ENCODE measurements at regions not wholly inside any gene's neighbourhood (a gene's known extent, or its start where the extent isn't known, plus 50 kb on each side); places are given as distances from the start of the nearest gene placed in this dataset.

GRCh38 chr1:194296201-194296600 is 1109.8 kb upstream of the B3GALT2 start:
- no peak for DNase-seq (ENCODE audit: extremely low read depth in 1 of 4, low spot score in 3 of 4)
- Histone ChIP-seq H3K27me3 (ENCODE audit: control insufficient read depth in 2 of 2, insufficient read depth in 2 of 2, low read length in 2 of 2) (no peaks in the 10 kb centered on the region), H2AFZ (ENCODE audit: low read depth, low read length) (no peak overlapping the region), H3K79me2 (ENCODE audit: control insufficient read depth, insufficient read depth, low read length) (no peaks in the 10 kb centered on the region), H3K9ac (ENCODE audit: insufficient read depth in 1 of 2, low read depth in 2 of 2, low read length in 2 of 2) (no peak overlapping the region), H3K36me3 (ENCODE audit: control insufficient read depth, insufficient read depth, low read length) (no peaks in the 10 kb centered on the region), H3K9me3 (replicated peaks; ENCODE audit: control insufficient read depth, insufficient read depth, low read depth, low read length) (no peaks in the 10 kb centered on the region), H3K4me3 (no peak overlapping the region), H3K27ac (ENCODE audit: extremely low read depth, low read depth, low read length) (no peak overlapping the region), H4K20me1 (replicated peaks; ENCODE audit: control insufficient read depth, insufficient read depth, low read length) (no peaks in the 10 kb centered on the region), H3K4me2 (ENCODE audit: insufficient read depth, low read length) (no peak overlapping the region), H3K9me1 (ENCODE audit: control insufficient read depth, insufficient read depth, low read length) (no peaks in the 10 kb centered on the region), H3K4me1 (replicated peaks in 1 of 2; ENCODE audit: control insufficient read depth in 2 of 2, insufficient read depth in 2 of 2, low read length in 2 of 2) (no peaks in the 10 kb centered on the region)
- TF ChIP-seq STAT5B (CRISPR knock-in tag; IDR thresholded peaks at IDR 0.05): no peak
- no peak for TF ChIP-seq ZNF175 (CRISPR knock-in tag; IDR thresholded peaks at IDR 0.05; ENCODE audit: low read depth)
- no peak for TF ChIP-seq RFX5 (IDR thresholded peaks at IDR 0.05; ENCODE audit: low read depth, low read length)
- no peak for TF ChIP-seq ELF2 (CRISPR knock-in tag; IDR thresholded peaks at IDR 0.05)
- no peak for TF ChIP-seq ZNF140 (CRISPR knock-in tag; IDR thresholded peaks at IDR 0.05)
- no peak for TF ChIP-seq RBM39 (optimal IDR thresholded peaks at IDR 0.05; ENCODE audit: low read depth, low read length)
- no peak for TF ChIP-seq ZNF274 (IDR thresholded peaks at IDR 0.05; ENCODE audit: borderline replicate concordance, low read depth, low read length)
- TF ChIP-seq TAL1 (IDR thresholded peaks at IDR 0.05): no peak
- no peak for TF ChIP-seq MYNN (IDR thresholded peaks at IDR 0.05)
- no peak for TF ChIP-seq MYNN (CRISPR knock-in tag; IDR thresholded peaks at IDR 0.05)
- no peak for TF ChIP-seq FOXP4 (CRISPR knock-in tag; IDR thresholded peaks at IDR 0.05; ENCODE audit: borderline replicate concordance)
- TF ChIP-seq PML (IDR thresholded peaks at IDR 0.05; ENCODE audit: low read length): no peak
- no peak for TF ChIP-seq ZNF830 (CRISPR knock-in tag; IDR thresholded peaks at IDR 0.05)
- ChIA-PET CTCF (ENCODE audit: low intra/inter-chr PET ratio) (no interaction called here), POLR2A (no interaction called here)
- intact Hi-C loops (cut with micrococcal nuclease): no loop called here
- in situ Hi-C loops (cut with MboI): no loop called here
- no peak for FAIRE-seq
- no TSS peak for BruUV-seq (replicated peaks)
- ATAC-seq: no peak
- 2% methylated on average over 2 of the region's 2 CpGs for WGBS (ENCODE audit: insufficient coverage, low coverage, missing lambda C conversion rate)

Measured in K562 (cell line).